GM23248 (cell line): ENCODE measurements at regions not wholly inside any gene's neighbourhood (a gene's known extent, or its start where the extent isn't known, plus 50 kb on each side); places are given as distances from the start of the nearest gene placed in this dataset.

Experiments used
- EZH2 ChIP-seq: fragments of 200-600 bp; sonication (generic); IDR thresholded peaks from 2 replicates; pipeline ENCODE4 v1.6.1; 2018; ENCODE audit warnings: antibody characterized with exemption, mild to moderate bottlenecking; ENCODE audit not compliant: insufficient read depth, poor library complexity, severe bottlenecking
- EZH2phosphoT487 ChIP-seq: fragments of 200-600 bp; sonication (generic); IDR thresholded peaks from 2 replicates; pipeline ENCODE4 v1.6.1; 2018; ENCODE audit warnings: antibody characterized with exemption, moderate library complexity, mild to moderate bottlenecking, low read depth; ENCODE audit not compliant: insufficient read depth

DNA sequence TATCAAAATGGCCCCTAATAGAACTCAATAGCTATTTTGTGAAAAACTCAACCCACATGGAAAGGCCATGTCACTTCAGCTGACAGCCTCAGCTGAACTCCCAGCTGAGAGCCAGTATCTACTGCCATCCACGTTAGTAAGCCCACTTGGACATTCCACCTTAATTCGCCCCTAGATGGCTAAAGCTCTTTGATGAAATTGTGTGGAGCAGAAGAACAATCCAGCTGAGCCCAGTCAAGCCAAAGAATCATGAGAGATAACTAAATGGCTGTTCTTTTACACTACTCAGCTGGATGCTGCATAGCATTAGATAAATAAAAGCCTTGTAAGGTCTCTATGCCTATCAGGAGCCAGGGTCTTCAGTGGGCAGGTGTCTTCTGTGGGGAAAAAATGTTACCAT is 396.8 kb downstream of the AASDHPPT start:
- TF ChIP-seq EZH2phosphoT487, result no peak
- no peak for TF ChIP-seq EZH2
